Adrenal gland (tissue), 5 donors: ENCODE measurements at regions not wholly inside any gene's neighbourhood (a gene's known extent, or its start where the extent isn't known, plus 50 kb on each side); places are given as distances from the start of the nearest gene placed in this dataset.

Source experiments
- POLR2A ChIP-seq, 2 donors: fragments of 450-650 bp; IDR thresholded peaks; one replicate each; pipeline ENCODE4 v1.6.1; 2017; ENCODE audit warnings: antibody characterized with exemption in 2 of 2, mild to moderate bottlenecking in 2 of 2, moderate library complexity in 1 of 2
- TF ChIP-seq, protein P1 (sequence below), 6 experiments: fragments of 450-650 bp in 4 of 6; fragments of 200-600 bp in 2 of 6; sonication (generic) in 1 of 6; IDR thresholded peaks; 1 replicate in 5 of 6; 2 replicates in 1 of 6; pipeline versions ENCODE4 v1.5.1 to v1.8.0; 2016 to 2021; ENCODE audit warnings: antibody characterized with exemption in 6 of 6, mild to moderate bottlenecking in 2 of 6, moderate library complexity in 1 of 6
- donor health status: DM: no; HTN: no; CAD: no.

DNA sequence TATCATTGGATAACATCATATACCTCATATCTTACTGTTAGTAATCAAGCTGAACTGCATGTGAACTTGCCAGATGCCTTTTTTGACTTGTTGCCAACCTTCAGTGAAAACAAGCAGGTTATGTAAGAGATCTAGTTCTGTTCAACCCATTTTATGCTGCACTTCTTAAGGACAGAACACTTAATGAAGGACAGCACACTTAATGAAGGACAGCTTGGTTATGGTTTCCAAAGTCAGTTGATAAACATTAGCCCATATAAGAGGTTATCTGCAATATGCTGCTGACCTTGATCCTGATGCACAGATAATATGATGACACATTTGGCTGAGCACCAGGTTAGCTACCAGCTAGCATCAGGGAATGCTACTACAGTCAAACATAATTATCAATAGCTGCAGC lies 358.7 kb upstream of the PDGFD start:
- TF ChIP-seq, protein P1, sequence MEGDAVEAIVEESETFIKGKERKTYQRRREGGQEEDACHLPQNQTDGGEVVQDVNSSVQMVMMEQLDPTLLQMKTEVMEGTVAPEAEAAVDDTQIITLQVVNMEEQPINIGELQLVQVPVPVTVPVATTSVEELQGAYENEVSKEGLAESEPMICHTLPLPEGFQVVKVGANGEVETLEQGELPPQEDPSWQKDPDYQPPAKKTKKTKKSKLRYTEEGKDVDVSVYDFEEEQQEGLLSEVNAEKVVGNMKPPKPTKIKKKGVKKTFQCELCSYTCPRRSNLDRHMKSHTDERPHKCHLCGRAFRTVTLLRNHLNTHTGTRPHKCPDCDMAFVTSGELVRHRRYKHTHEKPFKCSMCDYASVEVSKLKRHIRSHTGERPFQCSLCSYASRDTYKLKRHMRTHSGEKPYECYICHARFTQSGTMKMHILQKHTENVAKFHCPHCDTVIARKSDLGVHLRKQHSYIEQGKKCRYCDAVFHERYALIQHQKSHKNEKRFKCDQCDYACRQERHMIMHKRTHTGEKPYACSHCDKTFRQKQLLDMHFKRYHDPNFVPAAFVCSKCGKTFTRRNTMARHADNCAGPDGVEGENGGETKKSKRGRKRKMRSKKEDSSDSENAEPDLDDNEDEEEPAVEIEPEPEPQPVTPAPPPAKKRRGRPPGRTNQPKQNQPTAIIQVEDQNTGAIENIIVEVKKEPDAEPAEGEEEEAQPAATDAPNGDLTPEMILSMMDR (IDR thresholded peaks at IDR 0.05), result no peak
- TF ChIP-seq POLR2A (IDR thresholded peaks at IDR 0.05), result no peak
